B cell (primary cell): ENCODE measurements at regions not wholly inside any gene's neighbourhood (a gene's known extent, or its start where the extent isn't known, plus 50 kb on each side); places are given as distances from the start of the nearest gene placed in this dataset.

Source experiments
- EZH2 ChIP-seq: IDR thresholded peaks from 2 replicates; pipeline ENCODE4 v1.6.1; 2012; ENCODE audit warnings: borderline replicate concordance, low read depth, mild to moderate bottlenecking, moderate library complexity, low read length; ENCODE audit not compliant: insufficient read depth, poor library complexity, severe bottlenecking
- TF ChIP-seq, protein P1 (sequence below): fragments of 200-600 bp; IDR thresholded peaks from one replicate; pipeline ENCODE4 v1.8.0; 2022; ENCODE audit warnings: antibody characterized with exemption, mild to moderate bottlenecking

DNA sequence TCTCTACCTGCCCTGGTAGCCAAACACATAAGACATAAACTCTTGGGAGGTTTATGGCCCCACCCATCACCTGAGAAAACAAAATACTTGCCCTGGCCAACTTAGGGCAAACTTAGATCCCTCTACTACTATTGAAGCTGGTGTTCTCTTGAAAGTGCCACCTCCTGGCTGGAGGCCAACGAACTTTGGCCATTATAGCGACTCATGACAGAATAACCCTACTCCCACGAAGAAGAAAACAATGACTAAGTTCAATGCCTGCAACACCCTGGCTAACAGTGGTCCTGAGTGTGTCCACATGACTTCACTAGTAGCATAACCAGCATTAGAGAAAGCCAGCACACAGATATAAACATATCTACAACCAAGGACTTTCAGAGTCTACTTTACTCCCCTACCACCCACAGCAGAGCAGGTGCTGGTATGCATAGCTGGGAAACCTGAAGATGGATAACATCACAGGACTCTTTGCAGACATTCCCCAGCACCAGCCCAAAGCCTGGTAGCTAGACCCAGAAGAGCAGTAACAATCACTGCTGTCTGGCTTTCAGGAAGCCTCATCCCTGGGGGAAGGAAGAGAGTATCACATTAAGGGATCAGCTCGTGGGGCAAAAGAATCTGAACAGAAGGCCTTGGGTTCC, 81.0 kb downstream of the SLC30A10 start:
- TF ChIP-seq, protein P1, sequence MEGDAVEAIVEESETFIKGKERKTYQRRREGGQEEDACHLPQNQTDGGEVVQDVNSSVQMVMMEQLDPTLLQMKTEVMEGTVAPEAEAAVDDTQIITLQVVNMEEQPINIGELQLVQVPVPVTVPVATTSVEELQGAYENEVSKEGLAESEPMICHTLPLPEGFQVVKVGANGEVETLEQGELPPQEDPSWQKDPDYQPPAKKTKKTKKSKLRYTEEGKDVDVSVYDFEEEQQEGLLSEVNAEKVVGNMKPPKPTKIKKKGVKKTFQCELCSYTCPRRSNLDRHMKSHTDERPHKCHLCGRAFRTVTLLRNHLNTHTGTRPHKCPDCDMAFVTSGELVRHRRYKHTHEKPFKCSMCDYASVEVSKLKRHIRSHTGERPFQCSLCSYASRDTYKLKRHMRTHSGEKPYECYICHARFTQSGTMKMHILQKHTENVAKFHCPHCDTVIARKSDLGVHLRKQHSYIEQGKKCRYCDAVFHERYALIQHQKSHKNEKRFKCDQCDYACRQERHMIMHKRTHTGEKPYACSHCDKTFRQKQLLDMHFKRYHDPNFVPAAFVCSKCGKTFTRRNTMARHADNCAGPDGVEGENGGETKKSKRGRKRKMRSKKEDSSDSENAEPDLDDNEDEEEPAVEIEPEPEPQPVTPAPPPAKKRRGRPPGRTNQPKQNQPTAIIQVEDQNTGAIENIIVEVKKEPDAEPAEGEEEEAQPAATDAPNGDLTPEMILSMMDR, result no peak
- no peak for TF ChIP-seq EZH2
